NCI-H524 treated with DMSO at 0.1 percent for 48 hours (cell line): ENCODE measurements at regions not wholly inside any gene's neighbourhood (a gene's known extent, or its start where the extent isn't known, plus 50 kb on each side); places are given as distances from the start of the nearest gene placed in this dataset.

Experiments used
- DNase-seq: peaks from one replicate; lab custom pipeline; 2025; lab: John Stamatoyannopoulos, UW

- DNase-seq, result no peak
Observed at GRCh38 chr9:10999646-11000045, 386.8 kb upstream of the PTPRD start.

GRCh38 chr9:11001546-11001945, 388.7 kb upstream of the PTPRD start:
- DNase-seq, result no peak

- DNase-seq, result no peak
Observed at GRCh38 chr9:11002705-11003104, 389.9 kb upstream of the PTPRD start.

GRCh38 chr9:11003836-11004235, 391.0 kb upstream of the PTPRD start:
- DNase-seq, result no peak

GRCh38 chr9:11011696-11012095, 398.9 kb upstream of the PTPRD start:
- no peak for DNase-seq

GRCh38 chr9:11016081-11016480, 403.3 kb upstream of the PTPRD start:
- DNase-seq, result no peak

GRCh38 chr9:11023201-11023600, 410.4 kb upstream of the PTPRD start:
- no peak for DNase-seq

- DNase-seq, result no peak
Observed at GRCh38 chr9:11025775-11026174, 413.0 kb upstream of the PTPRD start.

- DNase-seq, result no peak
Observed at GRCh38 chr9:11038366-11038765, 425.6 kb upstream of the PTPRD start.

- no peak for DNase-seq
Observed at GRCh38 chr9:11039006-11039405, 426.2 kb upstream of the PTPRD start.

- DNase-seq, result no peak
Observed at GRCh38 chr9:11045589-11045988, 432.8 kb upstream of the PTPRD start.

GRCh38 chr9:11063263-11063662, 450.5 kb upstream of the PTPRD start:
- no peak for DNase-seq

GRCh38 chr9:11064909-11065308, 452.1 kb upstream of the PTPRD start:
- no peak for DNase-seq

GRCh38 chr9:11072176-11072575, 459.4 kb upstream of the PTPRD start:
- no peak for DNase-seq

- no peak for DNase-seq
Observed at GRCh38 chr9:11086561-11086960, 473.8 kb upstream of the PTPRD start.

GRCh38 chr9:11088821-11089374, 476.1 kb upstream of the PTPRD start:
- no peak for DNase-seq

GRCh38 chr9:11092974-11093373, 480.2 kb upstream of the PTPRD start:
- no peak for DNase-seq

GRCh38 chr9:11097020-11097419, 484.2 kb upstream of the PTPRD start:
- DNase-seq, result no peak

GRCh38 chr9:11103525-11103924, 490.7 kb upstream of the PTPRD start:
- DNase-seq, result peak; percentile 70

- DNase-seq, result no peak
Observed at GRCh38 chr9:11107196-11107595, 494.4 kb upstream of the PTPRD start.

GRCh38 chr9:11128156-11128555, 515.4 kb upstream of the PTPRD start:
- DNase-seq, result no peak

GRCh38 chr9:11135851-11136250, 523.0 kb upstream of the PTPRD start:
- DNase-seq, result no peak

- no peak for DNase-seq
Observed at GRCh38 chr9:11141357-11141756, 528.6 kb upstream of the PTPRD start.

- DNase-seq, result no peak
Observed at GRCh38 chr9:11142965-11143738, 530.4 kb upstream of the PTPRD start.
